ENCODE measurements at regions not wholly inside any gene's neighbourhood (a gene's known extent, or its start where the extent isn't known, plus 50 kb on each side); places are given as distances from the start of the nearest gene placed in this dataset.

- TF ChIP-seq CTCF (IDR thresholded peaks at IDR 0.05; ENCODE audit: unreplicated experiment) = no peak
- Mint-ChIP-seq H3K27ac (no peak overlapping the region), H3K27me3 (no peaks in the 10 kb centered on the region), H3K4me1 (ENCODE audit: low read depth) (no peaks in the 10 kb centered on the region), H3K36me3 (ENCODE audit: insufficient read depth) (no peaks in the 10 kb centered on the region), H3K9me3 (ENCODE audit: low read depth) (peaks cover 1% of the 10 kb centered on the region), H3K4me3 (ENCODE audit: low read depth) (no peak overlapping the region)
- DNase-seq (ENCODE audit: low spot score, unreplicated experiment) = no peak
Observed at GRCh38 chr4:149933120-149933519, 117.5 kb upstream of the IQCM start.

GRCh38 chr4:149933883-149934282 is 118.2 kb upstream of the IQCM start:
- TF ChIP-seq CTCF (IDR thresholded peaks at IDR 0.05; ENCODE audit: unreplicated experiment) = no peak
- Mint-ChIP-seq H3K4me3 (ENCODE audit: low read depth) (no peak overlapping the region), H3K27ac (no peak overlapping the region), H3K9me3 (ENCODE audit: low read depth) (peaks cover 5% of the 10 kb centered on the region), H3K36me3 (ENCODE audit: insufficient read depth) (no peaks in the 10 kb centered on the region), H3K4me1 (ENCODE audit: low read depth) (no peaks in the 10 kb centered on the region), H3K27me3 (no peaks in the 10 kb centered on the region)
- no peak for DNase-seq (ENCODE audit: low spot score, unreplicated experiment)

- no peaks in the 10 kb centered on the region for H3K36me3 Mint-ChIP-seq (ENCODE audit: insufficient read depth)
- peaks cover 6% of the 10 kb centered on the region for H3K4me1 Mint-ChIP-seq (ENCODE audit: low read depth)
- no peak overlapping the region for H3K27ac Mint-ChIP-seq
- H3K27me3 Mint-ChIP-seq = no peaks in the 10 kb centered on the region
- no peak for DNase-seq (ENCODE audit: low spot score, unreplicated experiment)
- H3K4me3 Mint-ChIP-seq (ENCODE audit: low read depth) = no peak overlapping the region
- H3K9me3 Mint-ChIP-seq (ENCODE audit: low read depth) = no peaks in the 10 kb centered on the region
- TF ChIP-seq CTCF (IDR thresholded peaks at IDR 0.05; ENCODE audit: unreplicated experiment) = no peak
Observed at GRCh38 chr4:149949381-149949780, 128.9 kb upstream of the DCLK2 start.

- TF ChIP-seq CTCF (IDR thresholded peaks at IDR 0.05; ENCODE audit: unreplicated experiment) = no peak
- no peaks in the 10 kb centered on the region for H3K27me3 Mint-ChIP-seq
- no peaks in the 10 kb centered on the region for H3K36me3 Mint-ChIP-seq (ENCODE audit: insufficient read depth)
- H3K4me3 Mint-ChIP-seq (ENCODE audit: low read depth) = no peak overlapping the region
- H3K27ac Mint-ChIP-seq = no peak overlapping the region
- H3K9me3 Mint-ChIP-seq (ENCODE audit: low read depth) = no peaks in the 10 kb centered on the region
- DNase-seq (ENCODE audit: low spot score, unreplicated experiment) = no peak
- H3K4me1 Mint-ChIP-seq (ENCODE audit: low read depth) = peaks cover 6% of the 10 kb centered on the region
Observed at GRCh38 chr4:149951152-149951900, 126.9 kb upstream of the DCLK2 start.

GRCh38 chr4:149952101-149952500 is 126.1 kb upstream of the DCLK2 start:
- no peak overlapping the region for H3K27ac Mint-ChIP-seq
- no peak for TF ChIP-seq CTCF (IDR thresholded peaks at IDR 0.05; ENCODE audit: unreplicated experiment)
- peaks cover 6% of the 10 kb centered on the region for H3K4me1 Mint-ChIP-seq (ENCODE audit: low read depth)
- no peaks in the 10 kb centered on the region for H3K36me3 Mint-ChIP-seq (ENCODE audit: insufficient read depth)
- no peak for DNase-seq (ENCODE audit: low spot score, unreplicated experiment)
- no peak overlapping the region for H3K4me3 Mint-ChIP-seq (ENCODE audit: low read depth)
- H3K9me3 Mint-ChIP-seq (ENCODE audit: low read depth) = no peaks in the 10 kb centered on the region
- no peaks in the 10 kb centered on the region for H3K27me3 Mint-ChIP-seq
